ENCODE measurements at regions not wholly inside any gene's neighbourhood (a gene's known extent, or its start where the extent isn't known, plus 50 kb on each side); places are given as distances from the start of the nearest gene placed in this dataset.

DNA sequence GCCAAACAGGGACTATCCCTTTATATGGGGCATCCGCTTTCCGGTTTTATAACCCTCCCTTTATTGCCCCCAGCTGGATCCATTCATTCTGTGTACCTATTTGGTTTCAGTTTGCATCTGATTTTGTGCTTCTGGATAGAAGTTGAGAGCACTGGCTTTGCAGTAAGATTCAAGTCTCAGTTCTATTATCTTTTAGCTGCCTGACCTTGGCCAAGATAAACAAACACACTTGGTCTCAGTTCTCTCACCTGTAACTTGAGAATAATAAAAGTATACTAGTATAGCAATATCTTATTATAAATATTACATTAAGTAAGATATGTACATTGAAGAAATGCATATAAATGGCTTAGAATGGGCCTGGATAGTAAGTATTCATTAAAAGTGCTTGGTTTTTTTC lies 182.4 kb upstream of the TSHZ2 start:
- no peak overlapping the region for H4K91ac ChIP-seq (replicated peaks; ENCODE audit: insufficient read length, low read length)
- DNase-seq (ENCODE audit: low read depth in 1 of 2, low spot score in 2 of 2) = no peak
- no peak overlapping the region for H3K9ac ChIP-seq (replicated peaks in 1 of 4; ENCODE audit: extremely low read depth in 1 of 4, low read depth in 3 of 4, low read length in 3 of 4)
- no peaks in the 10 kb centered on the region for H3K23me2 ChIP-seq (ENCODE audit: low read depth, low read length)
- no peak overlapping the region for H3K4ac ChIP-seq (replicated peaks; ENCODE audit: insufficient read length, low read depth, low read length)
- no peaks in the 10 kb centered on the region for H3K27me3 ChIP-seq (replicated peaks in 1 of 4; ENCODE audit: control insufficient read depth in 3 of 4, extremely low read depth in 1 of 4, insufficient read depth in 3 of 4, low read length in 3 of 4)
- 100% methylated on average over 2 of the region's 2 CpGs; no CpG with 5 or more reads in 1 of the 2 experiments for WGBS, 2 experiments (ENCODE audit: extremely low coverage in 1 of 2, insufficient coverage in 1 of 2, insufficient read length in 1 of 2, insufficient replicate concordance in 2 of 2, low coverage in 1 of 2, low lambda C conversion rate in 2 of 2, missing lambda C conversion rate in 1 of 2)
- no peaks in the 10 kb centered on the region for H3K36me3 ChIP-seq (ENCODE audit: control insufficient read depth in 2 of 4, insufficient read depth in 4 of 4, low read length in 3 of 4)
- no peak overlapping the region for H2BK120ac ChIP-seq (replicated peaks; ENCODE audit: low read depth, low read length)
- H3K27ac ChIP-seq (ENCODE audit: low read depth, low read length) = no peak overlapping the region
- CTCF ChIA-PET (ENCODE audit: partially characterized antibody) = interaction anchor here (1.5 kb wide), 1 partner anchor 9 kb away, joined by 3 read pairs; no protein-coding TSS in a partner anchor
- no peak overlapping the region for H2AK5ac ChIP-seq (ENCODE audit: low read depth, low read length)
- no peak for TF ChIP-seq TEAD4 (IDR thresholded peaks at IDR 0.05; ENCODE audit: low read depth, low read length)
- TF ChIP-seq KDM4A (IDR thresholded peaks at IDR 0.05; ENCODE audit: low read depth, low read length, severe bottlenecking) = no peak
- no peak for TF ChIP-seq GABPA (IDR thresholded peaks at IDR 0.05; ENCODE audit: borderline replicate concordance, insufficient read depth, low read length)
- no peak for TF ChIP-seq CTBP2 (IDR thresholded peaks at IDR 0.05; ENCODE audit: borderline replicate concordance, insufficient read depth, insufficient read length, low read length)
- no peaks in the 10 kb centered on the region for H3K9me3 ChIP-seq (ENCODE audit: insufficient read depth in 2 of 2, low read depth in 1 of 2, low read length in 1 of 2)
- H3K4me3 ChIP-seq (ENCODE audit: extremely low read depth in 1 of 4, insufficient read depth in 2 of 4, low read depth in 3 of 4, low read length in 4 of 4) = no peak overlapping the region
- no peak overlapping the region for H3K14ac ChIP-seq (ENCODE audit: insufficient read length)
- no peak for FAIRE-seq
- POLR2A ChIA-PET (ENCODE audit: partially characterized antibody) = no interaction called here
- H2BK15ac ChIP-seq (ENCODE audit: low read length) = no peak overlapping the region
- H4K20me1 ChIP-seq (replicated peaks in 1 of 2; ENCODE audit: control insufficient read depth in 1 of 2, insufficient read depth in 2 of 2, low read length in 2 of 2) = no peaks in the 10 kb centered on the region
- no peak overlapping the region for H4K8ac ChIP-seq (ENCODE audit: extremely low read depth, insufficient read depth, low read length)
- H3K23ac ChIP-seq (ENCODE audit: insufficient read length) = no peak overlapping the region
- H2AFZ ChIP-seq (ENCODE audit: low read length) = no peak overlapping the region
- no peak overlapping the region for H3K56ac ChIP-seq (replicated peaks; ENCODE audit: insufficient read length, low read depth, low read length)
- no peak overlapping the region for H3K18ac ChIP-seq (ENCODE audit: extremely low read depth, low read length)
- no peaks in the 10 kb centered on the region for H3K4me1 ChIP-seq (replicated peaks in 1 of 4; ENCODE audit: control insufficient read depth in 3 of 4, insufficient read depth in 4 of 4, low read length in 3 of 4)
- H4K5ac ChIP-seq (ENCODE audit: insufficient read length, low read depth, low read length) = no peak overlapping the region
- no peaks in the 10 kb centered on the region; the same call in 1 of the 2 replicates for H3K79me1 ChIP-seq (ENCODE audit: low read depth, low read length)
- H2BK12ac ChIP-seq (ENCODE audit: low read depth, low read length) = no peak overlapping the region
- no peak overlapping the region for H2BK5ac ChIP-seq (ENCODE audit: low read depth, low read length)
- H3K4me2 ChIP-seq (ENCODE audit: insufficient read depth in 1 of 2, low read depth in 2 of 2, low read length in 2 of 2) = no peak overlapping the region
- no peaks in the 10 kb centered on the region for H3K79me2 ChIP-seq (ENCODE audit: control insufficient read depth in 1 of 2, insufficient read depth in 2 of 2, low read length in 2 of 2)
- no peak overlapping the region for H2BK20ac ChIP-seq (ENCODE audit: low read length)

All from H1 (cell line).